Nephron (organoid): ENCODE measurements at regions not wholly inside any gene's neighbourhood (a gene's known extent, or its start where the extent isn't known, plus 50 kb on each side); places are given as distances from the start of the nearest gene placed in this dataset.

Source experiments
- H3K27ac Mint-ChIP-seq, 3 experiments: 2 replicates each; pipeline ENCODE4 v1.8.0; 2020; ENCODE audit warnings: mixed read lengths in 3 of 3, mild to moderate bottlenecking in 2 of 3, moderate library complexity in 1 of 3
- H3K27me3 Mint-ChIP-seq: 2 replicates; pipeline ENCODE4 v1.8.0; 2021; ENCODE audit warnings: low read depth, mild to moderate bottlenecking, moderate library complexity, mixed read lengths
- H3K36me3 Mint-ChIP-seq: 2 replicates; pipeline ENCODE4 v1.8.0; 2020; ENCODE audit warnings: low read depth, mixed read lengths
- H3K4me1 Mint-ChIP-seq: 2 replicates; pipeline ENCODE4 v1.8.0; 2020; ENCODE audit warnings: mixed read lengths
- H3K4me3 Mint-ChIP-seq, 3 experiments: 2 replicates each; pipeline ENCODE4 v1.8.0; 2020; ENCODE audit warnings: mild to moderate bottlenecking in 3 of 3, mixed read lengths in 3 of 3, moderate library complexity in 2 of 3
- H3K9me3 Mint-ChIP-seq: 2 replicates; pipeline ENCODE4 v1.8.0; 2020; ENCODE audit warnings: mixed read lengths
- TF ChIP-seq, protein P1 (sequence below), 3 experiments: fragments of 200-600 bp; sonication (generic); IDR thresholded peaks; one replicate each; pipeline ENCODE4 v1.5.0; 2021; ENCODE audit warnings: antibody characterized with exemption in 3 of 3; ENCODE audit not compliant: unreplicated experiment in 3 of 3

GRCh38 chr3:67215690-67216089 lies 217.6 kb downstream of the KBTBD8 start:
- Mint-ChIP-seq H3K9me3 (no peaks in the 10 kb centered on the region), H3K36me3 (no peaks in the 10 kb centered on the region), H3K27ac (no peak overlapping the region), H3K27me3 (peaks cover under 1% of the 10 kb centered on the region), H3K4me3 (no peak overlapping the region), H3K4me1 (no peaks in the 10 kb centered on the region)
- TF ChIP-seq, protein P1, sequence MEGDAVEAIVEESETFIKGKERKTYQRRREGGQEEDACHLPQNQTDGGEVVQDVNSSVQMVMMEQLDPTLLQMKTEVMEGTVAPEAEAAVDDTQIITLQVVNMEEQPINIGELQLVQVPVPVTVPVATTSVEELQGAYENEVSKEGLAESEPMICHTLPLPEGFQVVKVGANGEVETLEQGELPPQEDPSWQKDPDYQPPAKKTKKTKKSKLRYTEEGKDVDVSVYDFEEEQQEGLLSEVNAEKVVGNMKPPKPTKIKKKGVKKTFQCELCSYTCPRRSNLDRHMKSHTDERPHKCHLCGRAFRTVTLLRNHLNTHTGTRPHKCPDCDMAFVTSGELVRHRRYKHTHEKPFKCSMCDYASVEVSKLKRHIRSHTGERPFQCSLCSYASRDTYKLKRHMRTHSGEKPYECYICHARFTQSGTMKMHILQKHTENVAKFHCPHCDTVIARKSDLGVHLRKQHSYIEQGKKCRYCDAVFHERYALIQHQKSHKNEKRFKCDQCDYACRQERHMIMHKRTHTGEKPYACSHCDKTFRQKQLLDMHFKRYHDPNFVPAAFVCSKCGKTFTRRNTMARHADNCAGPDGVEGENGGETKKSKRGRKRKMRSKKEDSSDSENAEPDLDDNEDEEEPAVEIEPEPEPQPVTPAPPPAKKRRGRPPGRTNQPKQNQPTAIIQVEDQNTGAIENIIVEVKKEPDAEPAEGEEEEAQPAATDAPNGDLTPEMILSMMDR (IDR thresholded peaks at IDR 0.05; ENCODE audit: unreplicated experiment in 3 of 3): no peak

- Mint-ChIP-seq H3K36me3 (no peaks in the 10 kb centered on the region), H3K27me3 (no peaks in the 10 kb centered on the region), H3K4me1 (no peaks in the 10 kb centered on the region), H3K4me3 (no peak overlapping the region), H3K9me3 (no peaks in the 10 kb centered on the region), H3K27ac (no peak overlapping the region)
- TF ChIP-seq, protein P1 (IDR thresholded peaks at IDR 0.05; ENCODE audit: unreplicated experiment in 3 of 3): no peak
These were observed 228.9 kb downstream of the KBTBD8 start for GRCh38 chr3:67227030-67227429.

- Mint-ChIP-seq H3K27me3 (no peaks in the 10 kb centered on the region), H3K9me3 (no peaks in the 10 kb centered on the region), H3K4me3 (no peak overlapping the region), H3K36me3 (no peaks in the 10 kb centered on the region), H3K27ac (no peak overlapping the region), H3K4me1 (no peaks in the 10 kb centered on the region)
- TF ChIP-seq, protein P1 (IDR thresholded peaks at IDR 0.05; ENCODE audit: unreplicated experiment in 3 of 3): no peak
These were observed 230.0 kb downstream of the KBTBD8 start for GRCh38 chr3:67228136-67228535.

GRCh38 chr3:67232642-67233041 lies 234.5 kb downstream of the KBTBD8 start:
- H3K4me1 Mint-ChIP-seq: no peaks in the 10 kb centered on the region
- H3K9me3 Mint-ChIP-seq: no peaks in the 10 kb centered on the region
- TF ChIP-seq, protein P1 (IDR thresholded peaks at IDR 0.05; ENCODE audit: unreplicated experiment in 3 of 3): no peak
- no peak overlapping the region for H3K27ac Mint-ChIP-seq
- H3K36me3 Mint-ChIP-seq: no peaks in the 10 kb centered on the region
- H3K27me3 Mint-ChIP-seq: no peaks in the 10 kb centered on the region
- no peak overlapping the region for H3K4me3 Mint-ChIP-seq

DNA sequence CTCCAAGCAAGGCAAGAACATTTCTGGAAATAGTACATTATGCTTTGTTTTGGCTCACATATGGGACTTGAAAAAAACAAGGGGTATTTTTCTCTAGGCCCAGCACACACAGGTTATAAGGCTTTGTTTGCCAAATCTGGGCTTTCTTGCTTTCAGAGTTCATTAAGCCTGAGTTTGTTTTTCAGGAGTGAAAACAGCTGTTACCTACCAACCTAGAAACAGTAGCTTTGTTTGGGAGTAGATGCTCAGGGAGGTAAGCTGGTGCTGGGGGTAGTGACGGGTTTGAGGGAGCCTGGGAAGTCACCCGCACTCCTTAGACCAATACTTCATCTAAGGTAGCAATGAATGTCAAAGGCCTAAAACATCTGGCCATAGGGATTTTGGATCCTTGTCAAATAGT lies 241.2 kb downstream of the KBTBD8 start:
- no peak overlapping the region for H3K4me3 Mint-ChIP-seq
- H3K27ac Mint-ChIP-seq: no peak overlapping the region
- no peaks in the 10 kb centered on the region for H3K4me1 Mint-ChIP-seq
- H3K36me3 Mint-ChIP-seq: no peaks in the 10 kb centered on the region
- H3K9me3 Mint-ChIP-seq: no peaks in the 10 kb centered on the region
- H3K27me3 Mint-ChIP-seq: no peaks in the 10 kb centered on the region
- TF ChIP-seq, protein P1 (IDR thresholded peaks at IDR 0.05; ENCODE audit: unreplicated experiment in 3 of 3): no peak

GRCh38 chr3:67241084-67241483 lies 243.0 kb downstream of the KBTBD8 start:
- Mint-ChIP-seq H3K4me3 (no peak overlapping the region), H3K9me3 (no peaks in the 10 kb centered on the region), H3K4me1 (no peaks in the 10 kb centered on the region), H3K36me3 (no peaks in the 10 kb centered on the region), H3K27ac (no peak overlapping the region), H3K27me3 (no peaks in the 10 kb centered on the region)
- TF ChIP-seq, protein P1 (IDR thresholded peaks at IDR 0.05; ENCODE audit: unreplicated experiment in 3 of 3): no peak
